Lower leg skin (tissue), 3 donors: ENCODE measurements at regions not wholly inside any gene's neighbourhood (a gene's known extent, or its start where the extent isn't known, plus 50 kb on each side); places are given as distances from the start of the nearest gene placed in this dataset.

ENCODE experiments used
- CTCF ChIP-seq, 3 donors: fragments of 450-650 bp; IDR thresholded peaks; one replicate each; pipeline ENCODE4 v1.5.1; 2016; ENCODE audit warnings: antibody characterized with exemption in 3 of 3, mild to moderate bottlenecking in 3 of 3, moderate library complexity in 2 of 3
- POLR2A ChIP-seq, 2 donors: fragments of 450-650 bp; IDR thresholded peaks; one replicate each; pipeline ENCODE4 v1.6.1; 2016 to 2017; ENCODE audit warnings: antibody characterized with exemption in 2 of 2, mild to moderate bottlenecking in 1 of 2, moderate library complexity in 1 of 2

GRCh38 chr20:53847837-53848170 lies 222.6 kb downstream of the BCAS1 start:
- TF ChIP-seq CTCF (IDR thresholded peaks at IDR 0.05) (no peak), POLR2A (IDR thresholded peaks at IDR 0.05) (no peak)
